GM23338 (cell line): ENCODE measurements at regions not wholly inside any gene's neighbourhood (a gene's known extent, or its start where the extent isn't known, plus 50 kb on each side); places are given as distances from the start of the nearest gene placed in this dataset.

Experiments
- ATAC-seq: fragments of 200-7000 bp; cut with Tn5 transposase; 3 replicates; pipeline ENCODE4 v1.9.1; 2020
- DNase-seq: peaks from one replicate; pipeline ENCODE4 v3.0.0-alpha.2; 2015; ENCODE audit warnings: low spot score
- H2AFZ ChIP-seq: fragments of 200-600 bp; sonication (generic); 2 replicates; pipeline ENCODE4 v1.8.0; 2016; ENCODE audit warnings: antibody characterized with exemption, mild to moderate bottlenecking, moderate library complexity
- H3F3A ChIP-seq: fragments of 200-600 bp; sonication (generic); replicated peaks from 2 replicates; pipeline ENCODE4 v1.8.0; 2017; ENCODE audit warnings: antibody characterized with exemption, mixed run types, low read depth
- H3K27ac ChIP-seq: fragments of 200-600 bp; sonication (generic); 2 replicates; pipeline ENCODE4 v1.6.1; 2016; ENCODE audit warnings: low read depth
- H3K27me3 ChIP-seq: fragments of 200-600 bp; sonication (generic); 2 replicates; pipeline ENCODE4 v1.8.0; 2016; ENCODE audit warnings: mild to moderate bottlenecking, mixed run types, moderate library complexity; ENCODE audit not compliant: insufficient read depth
- H3K36me3 ChIP-seq: fragments of 200-600 bp; sonication (generic); 2 replicates; pipeline ENCODE4 v1.8.0; 2016; ENCODE audit warnings: mild to moderate bottlenecking; ENCODE audit not compliant: insufficient read depth
- H3K4me1 ChIP-seq: fragments of 200-600 bp; sonication (generic); 2 replicates; pipeline ENCODE4 v1.8.0; 2016; ENCODE audit warnings: mild to moderate bottlenecking, moderate library complexity; ENCODE audit not compliant: insufficient read depth
- H3K4me2 ChIP-seq: fragments of 200-600 bp; sonication (generic); 2 replicates; pipeline ENCODE4 v1.7.1; 2017; ENCODE audit warnings: mixed run types
- H3K4me3 ChIP-seq: fragments of 200-600 bp; sonication (generic); 2 replicates; pipeline ENCODE4 v1.6.1; 2016; ENCODE audit warnings: mixed run types
- H3K79me2 ChIP-seq: fragments of 200-600 bp; sonication (generic); replicated peaks from 2 replicates; pipeline ENCODE4 v1.8.0; 2017; ENCODE audit warnings: mild to moderate bottlenecking; ENCODE audit not compliant: insufficient read depth
- H3K9me2 ChIP-seq: fragments of 200-600 bp; sonication (generic); 2 replicates; pipeline ENCODE4 v1.8.0; 2017; ENCODE audit not compliant: insufficient read depth
- H4K20me1 ChIP-seq: fragments of 200-600 bp; sonication (generic); replicated peaks from 2 replicates; pipeline ENCODE4 v1.8.0; 2017; ENCODE audit warnings: mild to moderate bottlenecking; ENCODE audit not compliant: insufficient read depth
- H3K27ac Mint-ChIP-seq: 2 replicates; pipeline ENCODE4 v1.8.0; 2020; ENCODE audit warnings: inconsistent platforms, mild to moderate bottlenecking, moderate library complexity, mixed read lengths
- H3K27me3 Mint-ChIP-seq: 3 replicates; pipeline ENCODE4 v1.8.0; 2022; ENCODE audit warnings: low read depth, mild to moderate bottlenecking, moderate library complexity, mixed read lengths, inconsistent platforms; ENCODE audit not compliant: insufficient read depth, poor library complexity
- H3K36me3 Mint-ChIP-seq: 3 replicates; pipeline ENCODE4 v1.8.0; 2021; ENCODE audit warnings: low read depth, mild to moderate bottlenecking, inconsistent platforms, moderate library complexity, mixed read lengths
- H3K4me1 Mint-ChIP-seq: 3 replicates; pipeline ENCODE4 v1.8.0; 2020; ENCODE audit warnings: mild to moderate bottlenecking, inconsistent platforms, mixed read lengths
- H3K4me3 Mint-ChIP-seq: 3 replicates; pipeline ENCODE4 v1.8.0; 2021; ENCODE audit warnings: moderate library complexity, mild to moderate bottlenecking, inconsistent platforms, mixed read lengths
- H3K9me3 Mint-ChIP-seq: 3 replicates; pipeline ENCODE4 v1.8.0; 2020; ENCODE audit warnings: moderate library complexity, mild to moderate bottlenecking, inconsistent platforms, mixed read lengths
- CREB1 ChIP-seq: fragments of 250-450 bp; sonication (Bioruptor Pico); IDR thresholded peaks from 2 replicates; pipeline ENCODE4 v1.5.0; 2020; ENCODE audit warnings: low read depth, mild to moderate bottlenecking, moderate library complexity
- EZH2 ChIP-seq: fragments of 200-600 bp; sonication (generic); IDR thresholded peaks from one replicate; pipeline ENCODE4 v1.8.0; 2017; ENCODE audit warnings: antibody characterized with exemption, mild to moderate bottlenecking, low read depth; ENCODE audit not compliant: unreplicated experiment
- EZH2phosphoT487 ChIP-seq: fragments of 200-600 bp; sonication (generic); IDR thresholded peaks from one replicate; pipeline ENCODE4 v1.8.1; 2018; ENCODE audit warnings: antibody characterized with exemption; ENCODE audit not compliant: unreplicated experiment
- NANOG ChIP-seq: IDR thresholded peaks from 2 replicates; pipeline ENCODE4 v1.6.1; 2016; ENCODE audit warnings: antibody characterized with exemption, borderline replicate concordance
- POLR2AphosphoS5 ChIP-seq: IDR thresholded peaks from 2 replicates; pipeline ENCODE4 v1.6.1; 2016; ENCODE audit warnings: antibody characterized with exemption, low read depth
- STAT1 ChIP-seq: IDR thresholded peaks from one replicate; pipeline ENCODE4 v1.6.1; 2016; ENCODE audit warnings: antibody characterized with exemption; ENCODE audit not compliant: unreplicated experiment
- ZNF114 ChIP-seq: fragments of 250-450 bp; sonication (Bioruptor Pico); IDR thresholded peaks from 2 replicates; pipeline ENCODE4 v1.5.0; 2020; ENCODE audit warnings: mild to moderate bottlenecking, moderate library complexity
- ZNF331 ChIP-seq: fragments of 250-450 bp; sonication (Bioruptor Pico); IDR thresholded peaks from 2 replicates; pipeline ENCODE4 v1.5.0; 2020; ENCODE audit warnings: low read depth, mild to moderate bottlenecking, moderate library complexity
- ZNF462 ChIP-seq: fragments of 250-450 bp; sonication (Bioruptor Pico); IDR thresholded peaks from 2 replicates; pipeline ENCODE4 v1.5.0; 2020; ENCODE audit warnings: mild to moderate bottlenecking, moderate library complexity
- TF ChIP-seq, protein P1 (sequence below), 2 experiments: fragments of 200-600 bp in 1 of 2; sonication (generic) in 1 of 2; conservative IDR thresholded peaks; 2 replicates each; pipeline versions ENCODE4 v1.5.1 to v1.6.1; 2016 to 2017; ENCODE audit warnings: antibody characterized with exemption in 2 of 2, low read depth in 2 of 2, mild to moderate bottlenecking in 2 of 2, moderate library complexity in 1 of 2
- TF ChIP-seq, protein P2 (sequence below): IDR thresholded peaks from 2 replicates; pipeline ENCODE4 v1.6.1; 2016; ENCODE audit warnings: antibody characterized with exemption

- TF ChIP-seq, protein P1, sequence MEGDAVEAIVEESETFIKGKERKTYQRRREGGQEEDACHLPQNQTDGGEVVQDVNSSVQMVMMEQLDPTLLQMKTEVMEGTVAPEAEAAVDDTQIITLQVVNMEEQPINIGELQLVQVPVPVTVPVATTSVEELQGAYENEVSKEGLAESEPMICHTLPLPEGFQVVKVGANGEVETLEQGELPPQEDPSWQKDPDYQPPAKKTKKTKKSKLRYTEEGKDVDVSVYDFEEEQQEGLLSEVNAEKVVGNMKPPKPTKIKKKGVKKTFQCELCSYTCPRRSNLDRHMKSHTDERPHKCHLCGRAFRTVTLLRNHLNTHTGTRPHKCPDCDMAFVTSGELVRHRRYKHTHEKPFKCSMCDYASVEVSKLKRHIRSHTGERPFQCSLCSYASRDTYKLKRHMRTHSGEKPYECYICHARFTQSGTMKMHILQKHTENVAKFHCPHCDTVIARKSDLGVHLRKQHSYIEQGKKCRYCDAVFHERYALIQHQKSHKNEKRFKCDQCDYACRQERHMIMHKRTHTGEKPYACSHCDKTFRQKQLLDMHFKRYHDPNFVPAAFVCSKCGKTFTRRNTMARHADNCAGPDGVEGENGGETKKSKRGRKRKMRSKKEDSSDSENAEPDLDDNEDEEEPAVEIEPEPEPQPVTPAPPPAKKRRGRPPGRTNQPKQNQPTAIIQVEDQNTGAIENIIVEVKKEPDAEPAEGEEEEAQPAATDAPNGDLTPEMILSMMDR (conservative IDR thresholded peaks at IDR 0.05; ENCODE audit: low read depth in 2 of 2) = no peak
- TF ChIP-seq STAT1 (no peak), NANOG (no peak), ZNF331 (no peak)
- TF ChIP-seq, protein P2, sequence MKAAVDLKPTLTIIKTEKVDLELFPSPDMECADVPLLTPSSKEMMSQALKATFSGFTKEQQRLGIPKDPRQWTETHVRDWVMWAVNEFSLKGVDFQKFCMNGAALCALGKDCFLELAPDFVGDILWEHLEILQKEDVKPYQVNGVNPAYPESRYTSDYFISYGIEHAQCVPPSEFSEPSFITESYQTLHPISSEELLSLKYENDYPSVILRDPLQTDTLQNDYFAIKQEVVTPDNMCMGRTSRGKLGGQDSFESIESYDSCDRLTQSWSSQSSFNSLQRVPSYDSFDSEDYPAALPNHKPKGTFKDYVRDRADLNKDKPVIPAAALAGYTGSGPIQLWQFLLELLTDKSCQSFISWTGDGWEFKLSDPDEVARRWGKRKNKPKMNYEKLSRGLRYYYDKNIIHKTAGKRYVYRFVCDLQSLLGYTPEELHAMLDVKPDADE = no peak
Observed at GRCh38 chr3:70829092-70829491, 516.7 kb upstream of the MDFIC2 start (continued).

- Histone ChIP-seq H4K20me1 (no peaks in the 10 kb centered on the region), H3K36me3 (no peaks in the 10 kb centered on the region), H3K27ac (no peak overlapping the region), H2AFZ (no peak overlapping the region), H3K79me2 (no peaks in the 10 kb centered on the region), H3K4me3 (no peak overlapping the region), H3K9me2 (no peaks in the 10 kb centered on the region; the same call in 1 of the 2 replicates), H3K4me2 (no peak overlapping the region), H3K4me1 (no peaks in the 10 kb centered on the region), H3K27me3 (no peaks in the 10 kb centered on the region), H3F3A (no peaks in the 10 kb centered on the region)
- H3K9me3 Mint-ChIP-seq = no peaks in the 10 kb centered on the region
- ATAC-seq = no peak
- H3K27me3 Mint-ChIP-seq = no peaks in the 10 kb centered on the region
- H3K27ac Mint-ChIP-seq = no peak overlapping the region
- no peak for DNase-seq
- no peaks in the 10 kb centered on the region for H3K36me3 Mint-ChIP-seq
- H3K4me1 Mint-ChIP-seq = peaks cover 6% of the 10 kb centered on the region; the same call in 2 of the 3 replicates
- no peak overlapping the region for H3K4me3 Mint-ChIP-seq
- no peak for TF ChIP-seq POLR2AphosphoS5
- TF ChIP-seq EZH2phosphoT487 = no peak
- no peak for TF ChIP-seq EZH2
- TF ChIP-seq, protein P1 (conservative IDR thresholded peaks at IDR 0.05; ENCODE audit: low read depth in 2 of 2) = no peak
- TF ChIP-seq, protein P2 = no peak
- TF ChIP-seq ZNF114 (CRISPR knock-in tag) = no peak
- no peak for TF ChIP-seq CREB1 (CRISPR knock-in tag)
- no peak for TF ChIP-seq STAT1
- TF ChIP-seq ZNF462 (CRISPR knock-in tag) = no peak
Observed at GRCh38 chr3:70824773-70825172, 512.3 kb upstream of the MDFIC2 start.
